ENCODE measurements at regions not wholly inside any gene's neighbourhood (a gene's known extent, or its start where the extent isn't known, plus 50 kb on each side); places are given as distances from the start of the nearest gene placed in this dataset.

GRCh38 chr6:90403489-90404381 is 107.1 kb upstream of the BACH2 start:
- DNase-seq (ENCODE audit: low read depth), result no peak

DNA sequence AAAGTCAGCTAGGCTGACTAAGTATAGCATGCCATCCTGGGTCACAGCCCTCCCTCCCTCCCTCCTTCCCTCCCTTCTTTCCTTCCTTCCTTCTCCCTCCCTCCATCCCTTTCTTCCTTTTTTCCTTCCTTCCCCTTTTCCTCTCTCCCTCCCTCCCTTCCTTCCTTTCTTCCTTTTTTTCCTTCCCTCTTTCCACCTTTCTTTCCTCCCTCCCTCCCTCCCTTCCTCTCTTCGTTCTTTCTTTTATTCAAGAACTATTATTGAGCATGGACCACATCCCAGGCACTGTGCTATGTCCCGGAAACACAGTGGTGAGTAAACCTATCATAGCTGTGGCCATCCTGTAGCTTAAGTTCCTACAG is 106.2 kb upstream of the BACH2 start:
- DNase-seq (ENCODE audit: low read depth), result no peak

DNA sequence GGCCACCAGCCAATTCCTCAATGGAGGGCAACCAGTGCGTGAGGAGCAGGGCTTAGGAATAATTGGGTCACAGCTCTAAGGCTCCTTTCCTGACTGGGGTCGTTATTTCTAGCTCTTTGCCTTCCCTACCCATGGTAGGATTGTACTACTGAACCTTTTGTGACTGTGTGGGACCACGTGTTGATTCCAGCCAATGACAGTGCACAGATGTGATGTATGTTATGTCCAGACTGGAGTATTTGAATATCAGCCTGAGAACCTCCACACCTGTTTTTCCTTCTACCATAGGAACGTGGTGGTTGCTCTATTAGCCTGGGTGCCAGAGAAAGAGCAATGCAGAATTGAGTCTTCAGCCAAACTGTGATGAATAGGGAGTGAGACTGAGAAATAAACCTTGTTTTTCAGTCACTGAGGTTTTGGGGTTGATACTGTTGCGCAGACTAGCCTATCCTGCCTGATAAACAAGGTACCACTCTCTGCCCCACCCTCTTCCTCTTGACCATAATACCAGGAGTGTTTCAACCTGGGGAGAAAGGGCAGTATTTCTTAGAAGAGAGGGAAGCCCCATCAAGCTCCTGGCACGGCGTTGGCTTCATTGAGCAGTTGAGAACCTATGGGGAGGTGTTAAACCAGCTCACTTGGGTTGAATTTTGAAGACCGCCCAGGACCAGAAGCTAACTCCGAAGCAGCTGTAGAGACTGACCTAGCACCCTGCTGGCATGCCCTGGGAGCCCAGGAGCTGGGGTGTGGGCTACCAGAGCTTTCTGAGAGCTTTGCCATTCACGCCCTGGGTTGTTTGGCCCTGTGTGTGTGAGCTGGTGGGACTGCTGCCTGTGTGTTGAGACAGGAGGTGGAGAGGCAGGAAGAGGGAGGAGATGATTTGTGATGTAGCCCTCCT is 105.5 kb upstream of the BACH2 start:
- no peak for DNase-seq (ENCODE audit: low read depth)

- DNase-seq (ENCODE audit: low read depth), result no peak
Observed at GRCh38 chr6:90399970-90400369, 103.3 kb upstream of the BACH2 start.

GRCh38 chr6:90397929-90398674 is 101.5 kb upstream of the BACH2 start:
- no peak for DNase-seq (ENCODE audit: low read depth)

DNA sequence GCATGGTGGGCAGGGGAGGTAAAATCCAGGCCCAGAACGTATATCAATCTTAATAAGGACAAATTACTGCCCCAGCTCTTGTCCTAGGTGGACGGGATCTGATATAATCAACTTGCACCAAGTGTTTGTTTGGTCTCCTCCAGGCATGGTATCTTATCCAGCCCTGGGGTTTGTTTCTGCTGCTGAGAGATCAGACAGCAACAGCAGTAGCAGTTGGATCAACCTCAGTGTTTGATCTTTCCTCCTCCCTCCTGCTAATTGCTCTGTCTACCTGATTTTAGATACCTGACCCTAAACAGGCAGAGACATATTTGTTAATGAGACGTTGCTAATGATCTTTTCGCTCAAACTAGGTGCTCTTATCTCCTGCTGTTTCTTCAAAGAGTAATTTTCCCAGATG is 100.4 kb upstream of the BACH2 start:
- DNase-seq (ENCODE audit: low read depth), result no peak

DNA sequence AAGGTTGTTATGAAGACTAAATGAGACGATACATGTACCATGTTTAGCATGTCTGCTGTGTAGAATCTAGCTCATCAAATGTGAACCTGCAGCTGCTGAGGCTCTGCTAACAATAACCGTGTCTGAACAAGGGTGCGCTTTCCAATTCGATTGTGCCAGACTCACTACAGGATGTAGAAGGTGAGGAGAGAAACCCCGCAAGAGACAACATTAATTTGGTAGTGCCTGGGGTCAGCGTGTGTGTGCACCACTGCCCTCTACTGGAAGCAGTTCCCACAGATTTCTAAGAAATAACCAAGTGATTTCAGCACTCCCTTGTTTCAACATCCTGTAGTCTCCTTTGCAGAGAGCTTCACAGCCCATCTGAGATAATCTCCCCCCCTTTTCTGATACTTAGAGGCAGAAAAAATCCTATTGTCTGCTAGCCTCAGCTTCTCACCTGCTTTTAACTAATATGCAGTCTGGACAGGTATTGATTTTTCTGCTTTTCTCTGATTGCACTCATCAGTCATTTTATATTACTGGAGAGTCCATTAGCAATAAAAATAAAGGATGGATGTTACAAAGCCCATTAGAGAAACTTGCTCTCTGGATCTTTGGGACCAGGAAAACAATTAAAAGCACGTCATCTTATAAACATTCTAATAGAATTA is 96.7 kb upstream of the BACH2 start:
- no peak for DNase-seq (ENCODE audit: low read depth)

- no peak for DNase-seq (ENCODE audit: low read depth)
Observed at GRCh38 chr6:90390379-90390778, 93.7 kb upstream of the BACH2 start.

DNA sequence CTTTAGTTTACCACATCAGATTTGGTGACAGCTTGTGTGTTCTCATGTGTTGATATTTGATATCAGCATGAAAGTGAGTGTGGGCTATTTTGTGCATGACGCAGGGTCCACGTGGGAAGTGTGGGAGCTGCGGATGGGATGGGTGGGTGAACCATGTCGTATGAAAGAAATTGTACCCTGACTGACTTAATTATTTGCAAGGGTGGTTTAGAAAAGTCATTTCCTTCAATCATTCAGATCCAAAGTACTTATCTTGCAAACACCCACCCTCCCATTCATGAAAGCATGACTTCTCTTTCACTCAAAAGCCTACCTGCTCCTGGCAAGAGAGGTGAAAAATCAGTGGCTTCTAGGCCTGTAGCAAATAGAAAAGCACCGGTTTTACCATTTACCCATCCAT is 91.8 kb upstream of the BACH2 start:
- no peak for DNase-seq (ENCODE audit: low read depth)

- no peak for DNase-seq (ENCODE audit: low read depth)
Observed at GRCh38 chr6:90387826-90388225, 91.2 kb upstream of the BACH2 start.

GRCh38 chr6:90387383-90387775 is 90.7 kb upstream of the BACH2 start:
- no peak for DNase-seq (ENCODE audit: low read depth)

GRCh38 chr6:90386399-90387382 is 90.0 kb upstream of the BACH2 start:
- no peak for DNase-seq (ENCODE audit: low read depth)

DNA sequence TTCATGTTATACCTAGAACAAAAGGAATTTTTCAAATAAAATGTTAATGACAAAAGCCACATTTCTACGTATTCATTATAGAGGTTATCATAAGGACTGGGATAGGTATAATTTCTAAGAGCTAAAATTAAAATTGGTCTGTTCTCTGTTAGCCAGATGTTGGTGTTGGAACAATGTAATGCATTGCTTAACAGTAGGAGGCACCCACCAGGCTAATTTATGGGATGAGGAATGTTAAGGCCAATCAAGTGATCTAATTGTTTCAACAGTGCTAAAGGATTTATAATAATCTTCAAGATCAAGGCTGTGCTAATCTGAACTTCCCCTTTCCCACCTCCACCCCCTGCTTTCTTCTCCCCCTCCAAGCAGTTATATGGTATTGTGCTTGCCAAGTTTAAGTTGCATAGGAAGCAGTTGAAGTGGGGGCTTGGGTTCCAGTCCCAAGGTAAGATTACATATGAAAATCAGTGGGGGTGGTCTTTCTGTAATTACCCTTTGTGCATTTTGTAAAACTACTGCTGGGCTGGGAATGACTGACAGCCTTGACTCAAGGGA is 89.2 kb upstream of the BACH2 start:
- DNase-seq (ENCODE audit: low read depth), result no peak

GRCh38 chr6:90384720-90385119 is 88.1 kb upstream of the BACH2 start:
- DNase-seq (ENCODE audit: low read depth), result no peak

DNA sequence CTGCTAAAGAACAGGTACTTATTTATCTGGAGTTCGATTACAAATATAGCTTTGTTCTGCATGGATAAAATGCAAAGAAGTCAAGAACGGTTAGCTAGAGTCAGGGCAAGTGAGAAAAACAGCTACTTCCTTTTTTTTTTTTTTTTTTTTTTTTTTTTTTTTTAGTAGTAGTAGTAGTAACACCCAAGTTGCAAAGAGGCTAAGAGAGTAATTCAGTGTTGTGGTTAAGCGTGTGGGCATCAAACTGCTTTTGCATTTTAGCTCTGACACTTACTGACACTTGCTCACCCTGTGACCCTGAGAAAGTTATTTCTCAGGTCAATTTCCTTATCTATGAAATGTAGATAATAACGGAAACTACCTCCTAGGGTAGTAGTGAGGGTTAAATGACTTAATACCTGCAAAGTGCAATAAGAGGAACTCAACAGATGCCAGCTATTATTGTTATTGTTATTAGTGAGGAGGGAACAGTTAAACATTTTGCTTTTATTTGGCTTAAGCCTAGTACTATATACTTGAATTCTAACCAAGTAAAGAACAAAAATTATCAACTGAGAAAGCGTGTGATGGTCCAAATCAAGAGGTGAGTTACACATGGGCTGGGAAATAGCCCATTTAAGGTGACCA is 86.7 kb upstream of the BACH2 start:
- no peak for DNase-seq (ENCODE audit: low read depth)

DNA sequence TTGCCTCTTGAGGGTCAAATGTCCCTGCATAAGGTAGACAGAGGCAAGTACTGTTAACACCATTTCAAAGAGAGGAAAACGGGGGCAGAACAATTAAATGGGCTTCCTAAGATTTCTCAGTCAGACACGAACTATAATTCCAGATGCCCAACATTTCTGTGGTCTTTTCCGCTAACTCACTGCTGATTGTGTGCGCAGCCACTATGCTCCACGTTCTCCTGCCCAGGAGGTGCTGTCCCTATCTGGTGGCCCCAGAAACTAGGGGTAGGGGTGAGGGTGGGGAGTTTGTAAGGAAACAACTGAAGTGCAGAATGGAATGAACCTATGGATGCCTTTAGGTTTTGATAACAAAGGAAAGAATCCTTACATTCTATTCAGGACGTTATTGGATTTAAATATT is 86.1 kb upstream of the BACH2 start:
- no peak for DNase-seq (ENCODE audit: low read depth)

- DNase-seq (ENCODE audit: low read depth), result peak; percentile 63
Observed at GRCh38 chr6:90375681-90376439, 79.2 kb upstream of the BACH2 start.

DNA sequence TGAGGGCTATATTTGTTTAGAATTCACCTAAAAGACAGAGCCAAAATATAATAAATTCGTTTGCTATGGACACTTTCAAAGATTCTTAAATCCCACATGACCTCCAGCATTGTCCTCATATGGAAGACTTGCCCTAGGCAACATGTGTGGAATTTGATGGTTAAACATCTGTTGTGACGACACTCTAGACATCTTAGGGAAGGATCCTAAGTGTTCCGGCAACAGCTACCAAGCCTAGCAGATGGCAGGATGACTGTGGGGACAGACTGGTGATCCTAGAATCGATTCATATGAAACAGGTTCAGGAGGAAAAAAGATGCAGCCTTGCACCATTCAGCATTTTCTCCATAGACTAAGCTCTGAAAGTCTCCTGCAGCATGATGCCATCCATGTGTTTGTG is 77.6 kb upstream of the BACH2 start:
- DNase-seq (ENCODE audit: low read depth), result no peak

- no peak for DNase-seq (ENCODE audit: low read depth)
Observed at GRCh38 chr6:90372885-90373284, 76.2 kb upstream of the BACH2 start.

Measured in HS-5 (cell line).